ENCODE measurements at regions not wholly inside any gene's neighbourhood (a gene's known extent, or its start where the extent isn't known, plus 50 kb on each side); places are given as distances from the start of the nearest gene placed in this dataset.

DNA sequence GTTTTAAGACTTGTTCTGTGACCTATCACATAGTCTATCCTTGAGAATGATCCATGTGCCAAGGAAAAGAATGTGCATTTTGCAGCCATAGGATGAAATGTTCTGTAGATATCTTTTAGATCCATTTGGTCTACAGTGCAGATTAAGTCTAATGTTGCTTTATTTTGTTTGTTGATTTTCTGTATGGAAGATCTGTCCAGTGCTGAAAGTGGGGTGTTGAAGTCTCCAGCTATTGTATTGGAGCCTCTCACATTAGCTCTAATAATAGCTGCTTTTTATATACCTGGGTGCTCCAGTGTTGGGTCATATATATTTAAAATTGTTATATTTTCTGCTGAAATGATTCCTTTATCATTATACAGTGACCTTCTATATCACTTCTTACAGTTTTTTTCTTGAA, 155.6 kb upstream of the MON1B start:
- TF ChIP-seq, protein P1, sequence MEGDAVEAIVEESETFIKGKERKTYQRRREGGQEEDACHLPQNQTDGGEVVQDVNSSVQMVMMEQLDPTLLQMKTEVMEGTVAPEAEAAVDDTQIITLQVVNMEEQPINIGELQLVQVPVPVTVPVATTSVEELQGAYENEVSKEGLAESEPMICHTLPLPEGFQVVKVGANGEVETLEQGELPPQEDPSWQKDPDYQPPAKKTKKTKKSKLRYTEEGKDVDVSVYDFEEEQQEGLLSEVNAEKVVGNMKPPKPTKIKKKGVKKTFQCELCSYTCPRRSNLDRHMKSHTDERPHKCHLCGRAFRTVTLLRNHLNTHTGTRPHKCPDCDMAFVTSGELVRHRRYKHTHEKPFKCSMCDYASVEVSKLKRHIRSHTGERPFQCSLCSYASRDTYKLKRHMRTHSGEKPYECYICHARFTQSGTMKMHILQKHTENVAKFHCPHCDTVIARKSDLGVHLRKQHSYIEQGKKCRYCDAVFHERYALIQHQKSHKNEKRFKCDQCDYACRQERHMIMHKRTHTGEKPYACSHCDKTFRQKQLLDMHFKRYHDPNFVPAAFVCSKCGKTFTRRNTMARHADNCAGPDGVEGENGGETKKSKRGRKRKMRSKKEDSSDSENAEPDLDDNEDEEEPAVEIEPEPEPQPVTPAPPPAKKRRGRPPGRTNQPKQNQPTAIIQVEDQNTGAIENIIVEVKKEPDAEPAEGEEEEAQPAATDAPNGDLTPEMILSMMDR (IDR thresholded peaks at IDR 0.05), result no peak
- TF ChIP-seq POLR2A (IDR thresholded peaks at IDR 0.05), result no peak

Data from breast epithelium (tissue), 3 donors.